T-cell (primary cell): ENCODE measurements at regions not wholly inside any gene's neighbourhood (a gene's known extent, or its start where the extent isn't known, plus 50 kb on each side); places are given as distances from the start of the nearest gene placed in this dataset.

Source experiments
- ATAC-seq, 4 experiments: fragments of 200-7000 bp in 3 of 4; fragments of 150-1000 bp in 1 of 4; cut with Tn5 transposase; replicated peaks in 1 of 4; 1 replicate in 3 of 4; 2 replicates in 1 of 4; pipeline ENCODE4 v1.10.0; 2021; ENCODE audit warnings: moderate library complexity in 3 of 4, mild to moderate bottlenecking in 2 of 4, moderate number of reproducible peaks in 1 of 4
- CTCF ChIA-PET, 2 donors: fragments of 300-600 bp; sonication (Branson Sonifier 250); formaldehyde crosslinking; loops; one replicate each; lab custom pipeline; 2022; ENCODE audit warnings: antibody characterized with exemption in 2 of 2; lab: Charles Lee
- POLR2A ChIA-PET, 2 donors: fragments of 300-600 bp; sonication (Branson Sonifier 250); formaldehyde crosslinking; loops; one replicate each; lab custom pipeline; 2022; ENCODE audit warnings: antibody characterized with exemption in 2 of 2; lab: Charles Lee
- DNase-seq, 35 experiments: peaks; one replicate each; pipeline versions ENCODE4 v3.0.0 to v3.0.0-alpha.2; 2013 to 2023
- H3K27ac ChIP-seq: one replicate; pipeline ENCODE4 v1.5.1; 2013; ENCODE audit warnings: low read length
- H3K27me3 ChIP-seq, 2 experiments: replicated peaks in 1 of 2; 1 replicate in 1 of 2; 2 replicates in 1 of 2; pipeline versions ENCODE4 v1.6.1 to v1.7.0; 2013; ENCODE audit warnings: low read length in 1 of 2, mixed read lengths in 1 of 2; ENCODE audit not compliant: control insufficient read depth in 2 of 2, insufficient read depth in 2 of 2; ENCODE audit errors: extremely low read depth in 1 of 2
- H3K36me3 ChIP-seq, 2 donors: 1 replicate in 1 of 2; 2 replicates in 1 of 2; pipeline versions ENCODE4 v1.6.1 to v1.7.0; 2013; ENCODE audit warnings: low read length in 1 of 2; ENCODE audit not compliant: control insufficient read depth in 2 of 2, insufficient read depth in 1 of 2; ENCODE audit errors: extremely low read depth in 1 of 2
- H3K4me1 ChIP-seq, 2 experiments: 1 replicate in 1 of 2; 2 replicates in 1 of 2; pipeline versions ENCODE4 v1.6.1 to v1.7.0; 2013; ENCODE audit warnings: low read length in 2 of 2, mixed read lengths in 1 of 2; ENCODE audit not compliant: insufficient read depth in 2 of 2, control insufficient read depth in 1 of 2; ENCODE audit errors: extremely low read depth in 1 of 2
- H3K4me3 ChIP-seq, 2 donors: 1 replicate in 1 of 2; 2 replicates in 1 of 2; pipeline versions ENCODE4 v1.5.1 to v1.7.0; 2013; ENCODE audit warnings: mild to moderate bottlenecking in 2 of 2, low read length in 1 of 2, moderate library complexity in 1 of 2; ENCODE audit not compliant: control insufficient read depth in 1 of 2; ENCODE audit errors: extremely low read depth in 1 of 2
- H3K9me3 ChIP-seq: 2 replicates; pipeline ENCODE4 v1.7.0; 2013
- H3K27ac Mint-ChIP-seq, 2 donors: one replicate each; pipeline ENCODE4 v1.8.0; 2020 to 2021; ENCODE audit warnings: mild to moderate bottlenecking in 2 of 2, mixed read lengths in 2 of 2
- H3K27me3 Mint-ChIP-seq, 2 donors: one replicate each; pipeline ENCODE4 v1.8.0; 2021 to 2022; ENCODE audit warnings: mixed read lengths in 2 of 2
- H3K36me3 Mint-ChIP-seq: one replicate; pipeline ENCODE4 v1.8.0; 2021; ENCODE audit warnings: mixed read lengths
- H3K4me1 Mint-ChIP-seq, 3 donors: one replicate each; pipeline ENCODE4 v1.8.0; 2020 to 2022; ENCODE audit warnings: mixed read lengths in 3 of 3, mild to moderate bottlenecking in 1 of 3
- H3K4me3 Mint-ChIP-seq, 3 donors: one replicate each; pipeline ENCODE4 v1.8.0; 2020 to 2022; ENCODE audit warnings: mild to moderate bottlenecking in 3 of 3, mixed read lengths in 3 of 3, moderate library complexity in 3 of 3
- H3K9me3 Mint-ChIP-seq, 3 donors: one replicate each; pipeline ENCODE4 v1.8.0; 2020 to 2022; ENCODE audit warnings: mixed read lengths in 3 of 3
- WGBS: methylation state at CpG from one replicate; pipeline ENCODE4 v1.1.5; 2013; ENCODE audit warnings: missing lambda C conversion rate; ENCODE audit not compliant: insufficient coverage; 5-methylcytosine and 5-hydroxymethylcytosine counted together

- Mint-ChIP-seq H3K36me3 (no peaks in the 10 kb centered on the region), H3K4me1 (no peaks in the 10 kb centered on the region), H3K27me3 (peaks cover 11 to 32% of the 10 kb centered on the region in 2 donors), H3K9me3 (no peaks in the 10 kb centered on the region), H3K27ac (no peak overlapping the region), H3K4me3 (no peak overlapping the region)
- CTCF ChIA-PET = no interaction called here
- Histone ChIP-seq H3K27me3 (peaks cover 0 to 16% of the 10 kb centered on the region in 2 experiments), H3K9me3 (no peaks in the 10 kb centered on the region), H3K27ac (no peak overlapping the region), H3K4me1 (no peaks in the 10 kb centered on the region), H3K36me3 (no peaks in the 10 kb centered on the region), H3K4me3 (no peak overlapping the region)
- POLR2A ChIA-PET = no interaction called here
- no peak for DNase-seq
- ATAC-seq = no peak
- WGBS = 57% methylated on average over 4 of the region's 4 CpGs
These were observed 151.6 kb downstream of the TTC32 start for GRCh38 chr2:19750136-19750535.

- no peaks in the 10 kb centered on the region for H3K36me3 ChIP-seq
- Mint-ChIP-seq H3K27ac (no peak overlapping the region), H3K4me3 (no peak overlapping the region), H3K36me3 (no peaks in the 10 kb centered on the region), H3K27me3 (peaks cover 11 to 32% of the 10 kb centered on the region in 2 donors), H3K4me1 (no peaks in the 10 kb centered on the region), H3K9me3 (no peaks in the 10 kb centered on the region)
- no peak overlapping the region for H3K27ac ChIP-seq
- DNase-seq = no peak
- H3K27me3 ChIP-seq = peaks cover 0 to 16% of the 10 kb centered on the region in 2 experiments
- no peak for ATAC-seq
- POLR2A ChIA-PET = no interaction called here
- H3K4me1 ChIP-seq = no peaks in the 10 kb centered on the region
- no peak overlapping the region for H3K4me3 ChIP-seq
- H3K9me3 ChIP-seq = no peaks in the 10 kb centered on the region
- 78% methylated on average over 3 of the region's 3 CpGs for WGBS
- CTCF ChIA-PET = no interaction called here
These were observed 152.3 kb downstream of the TTC32 start for GRCh38 chr2:19749507-19749836.

- H3K27ac ChIP-seq = no peak overlapping the region
- Mint-ChIP-seq H3K4me1 (no peaks in the 10 kb centered on the region), H3K36me3 (no peaks in the 10 kb centered on the region), H3K9me3 (no peaks in the 10 kb centered on the region), H3K27ac (no peak overlapping the region), H3K4me3 (no peak overlapping the region), H3K27me3 (peaks cover 9 to 31% of the 10 kb centered on the region in 2 donors)
- ATAC-seq (no peak), DNase-seq (no peak)
- H3K4me3 ChIP-seq = no peak overlapping the region
- H3K4me1 ChIP-seq = no peaks in the 10 kb centered on the region
- ChIA-PET POLR2A (no interaction called here), CTCF (interaction anchor here in 1 of 2 donors (0.7 kb wide), 1 partner anchor 42 kb away, joined by 3 read pairs; no protein-coding TSS in a partner anchor)
- no peaks in the 10 kb centered on the region for H3K9me3 ChIP-seq
- H3K36me3 ChIP-seq = no peaks in the 10 kb centered on the region
- peaks cover 0 to 16% of the 10 kb centered on the region in 2 experiments for H3K27me3 ChIP-seq
- 78% methylated on average over 9 of the region's 16 CpGs for WGBS
These were observed 152.9 kb downstream of the TTC32 start for GRCh38 chr2:19748711-19749506.

GRCh38 chr2:19748073-19748375, 153.8 kb downstream of the TTC32 start:
- Mint-ChIP-seq H3K4me1 (no peaks in the 10 kb centered on the region), H3K27me3 (peaks cover 7 to 24% of the 10 kb centered on the region in 2 donors), H3K27ac (no peak overlapping the region), H3K4me3 (no peak overlapping the region), H3K36me3 (no peaks in the 10 kb centered on the region), H3K9me3 (no peaks in the 10 kb centered on the region)
- ChIA-PET POLR2A (no interaction called here), CTCF (interaction anchor here in 1 of 2 donors (0.7 kb wide), 1 partner anchor 41 kb away, joined by 3 read pairs; no protein-coding TSS in a partner anchor)
- no peaks in the 10 kb centered on the region for H3K9me3 ChIP-seq
- no peak overlapping the region for H3K4me3 ChIP-seq
- no peaks in the 10 kb centered on the region for H3K36me3 ChIP-seq
- peaks cover 0 to 18% of the 10 kb centered on the region in 2 experiments for H3K27me3 ChIP-seq
- DNase-seq (no peak), ATAC-seq (no peak)
- no peaks in the 10 kb centered on the region for H3K4me1 ChIP-seq
- 79% methylated on average over 3 of the region's 6 CpGs for WGBS
- no peak overlapping the region for H3K27ac ChIP-seq

- WGBS = 64% methylated on average over 5 of the region's 10 CpGs
- Histone ChIP-seq H3K9me3 (no peaks in the 10 kb centered on the region), H3K27ac (no peak overlapping the region), H3K27me3 (peaks cover 0 to 21% of the 10 kb centered on the region in 2 experiments), H3K4me3 (no peak overlapping the region), H3K36me3 (no peaks in the 10 kb centered on the region), H3K4me1 (no peaks in the 10 kb centered on the region)
- Mint-ChIP-seq H3K9me3 (no peaks in the 10 kb centered on the region), H3K27me3 (peaks cover 7 to 19% of the 10 kb centered on the region in 2 donors), H3K36me3 (no peaks in the 10 kb centered on the region), H3K4me1 (no peaks in the 10 kb centered on the region), H3K4me3 (no peak overlapping the region), H3K27ac (no peak overlapping the region)
- DNase-seq (no peak), ATAC-seq (no peak)
- CTCF ChIA-PET = no interaction called here
- POLR2A ChIA-PET = no interaction called here
These were observed 154.3 kb downstream of the TTC32 start for GRCh38 chr2:19747310-19748072.

- no peaks in the 10 kb centered on the region for H3K4me1 Mint-ChIP-seq
- peaks cover 7 to 19% of the 10 kb centered on the region in 2 donors for H3K27me3 Mint-ChIP-seq
- H3K9me3 ChIP-seq = no peaks in the 10 kb centered on the region
- 74% methylated on average over 13 of the region's 13 CpGs for WGBS
- no peak overlapping the region for H3K27ac ChIP-seq
- no peak for ATAC-seq
- peak in 1 of 35 experiments; percentile 3 for DNase-seq
- CTCF ChIA-PET = no interaction called here
- no peak overlapping the region for H3K27ac Mint-ChIP-seq
- POLR2A ChIA-PET = no interaction called here
- peaks cover 0 to 22% of the 10 kb centered on the region in 2 experiments for H3K27me3 ChIP-seq
- H3K4me1 ChIP-seq = no peaks in the 10 kb centered on the region
- H3K4me3 ChIP-seq = no peak overlapping the region
- no peaks in the 10 kb centered on the region for H3K36me3 Mint-ChIP-seq
- no peaks in the 10 kb centered on the region for H3K36me3 ChIP-seq
- H3K9me3 Mint-ChIP-seq = no peaks in the 10 kb centered on the region
- H3K4me3 Mint-ChIP-seq = no peak overlapping the region
These were observed 155.0 kb downstream of the TTC32 start for GRCh38 chr2:19746611-19747309.
